H1 (cell line): ENCODE measurements at regions not wholly inside any gene's neighbourhood (a gene's known extent, or its start where the extent isn't known, plus 50 kb on each side); places are given as distances from the start of the nearest gene placed in this dataset.

ENCODE experiments used
- RAD21 ChIP-seq, 2 experiments: IDR thresholded peaks in 1 of 2; conservative IDR thresholded peaks in 1 of 2; 2 replicates each; pipeline ENCODE4 v1.6.1; 2011; ENCODE audit warnings: low read depth in 2 of 2, low read length in 2 of 2, improper control_type of control experiment in 1 of 2, inconsistent platforms in 1 of 2, mild to moderate bottlenecking in 1 of 2, moderate library complexity in 1 of 2
- RFX5 ChIP-seq: IDR thresholded peaks from 2 replicates; pipeline ENCODE4 v1.6.1; 2011; ENCODE audit warnings: low read depth, low read length, improper control_type of control experiment, borderline replicate concordance
- SP4 ChIP-seq: IDR thresholded peaks from 2 replicates; pipeline ENCODE4 v1.6.1; 2012; ENCODE audit warnings: low read length, inconsistent platforms
- TAF7 ChIP-seq: optimal IDR thresholded peaks from 2 replicates; pipeline ENCODE3; 2011; ENCODE audit warnings: low read depth, mild to moderate bottlenecking, inconsistent platforms, low read length, moderate library complexity, borderline replicate concordance
- ZNF274 ChIP-seq: IDR thresholded peaks from 2 replicates; pipeline ENCODE4 v1.7.0; 2012; ENCODE audit warnings: low read length, borderline replicate concordance; ENCODE audit errors: extremely low read depth
- TF ChIP-seq, protein P1 (sequence below): fragments of 300-600 bp; sonication (generic); IDR thresholded peaks from 2 replicates; pipeline ENCODE4 v1.7.1; 2012; ENCODE audit warnings: low read length, moderate library complexity, mild to moderate bottlenecking, inconsistent platforms; ENCODE audit not compliant: insufficient replicate concordance

DNA sequence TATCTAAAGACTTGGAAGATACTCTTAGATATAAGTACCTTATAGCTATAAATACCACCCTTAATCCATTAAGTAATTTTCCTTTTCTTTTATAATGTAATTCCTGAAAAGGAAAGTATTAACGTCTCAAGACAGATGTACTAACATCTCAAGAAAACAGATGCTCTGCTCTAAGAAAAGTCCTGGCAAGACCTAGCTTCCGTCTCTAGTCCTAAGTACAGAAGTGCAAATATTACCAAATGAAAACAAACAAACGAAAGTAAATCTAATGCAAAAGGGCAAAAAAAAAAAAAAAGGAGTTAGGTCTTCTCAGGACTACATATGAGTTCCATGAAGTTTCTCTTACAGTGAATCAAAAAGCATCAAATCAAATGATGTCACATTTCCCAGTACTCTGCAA is 106.8 kb upstream of the PDE10A start (continued):
- TF ChIP-seq, protein P1, sequence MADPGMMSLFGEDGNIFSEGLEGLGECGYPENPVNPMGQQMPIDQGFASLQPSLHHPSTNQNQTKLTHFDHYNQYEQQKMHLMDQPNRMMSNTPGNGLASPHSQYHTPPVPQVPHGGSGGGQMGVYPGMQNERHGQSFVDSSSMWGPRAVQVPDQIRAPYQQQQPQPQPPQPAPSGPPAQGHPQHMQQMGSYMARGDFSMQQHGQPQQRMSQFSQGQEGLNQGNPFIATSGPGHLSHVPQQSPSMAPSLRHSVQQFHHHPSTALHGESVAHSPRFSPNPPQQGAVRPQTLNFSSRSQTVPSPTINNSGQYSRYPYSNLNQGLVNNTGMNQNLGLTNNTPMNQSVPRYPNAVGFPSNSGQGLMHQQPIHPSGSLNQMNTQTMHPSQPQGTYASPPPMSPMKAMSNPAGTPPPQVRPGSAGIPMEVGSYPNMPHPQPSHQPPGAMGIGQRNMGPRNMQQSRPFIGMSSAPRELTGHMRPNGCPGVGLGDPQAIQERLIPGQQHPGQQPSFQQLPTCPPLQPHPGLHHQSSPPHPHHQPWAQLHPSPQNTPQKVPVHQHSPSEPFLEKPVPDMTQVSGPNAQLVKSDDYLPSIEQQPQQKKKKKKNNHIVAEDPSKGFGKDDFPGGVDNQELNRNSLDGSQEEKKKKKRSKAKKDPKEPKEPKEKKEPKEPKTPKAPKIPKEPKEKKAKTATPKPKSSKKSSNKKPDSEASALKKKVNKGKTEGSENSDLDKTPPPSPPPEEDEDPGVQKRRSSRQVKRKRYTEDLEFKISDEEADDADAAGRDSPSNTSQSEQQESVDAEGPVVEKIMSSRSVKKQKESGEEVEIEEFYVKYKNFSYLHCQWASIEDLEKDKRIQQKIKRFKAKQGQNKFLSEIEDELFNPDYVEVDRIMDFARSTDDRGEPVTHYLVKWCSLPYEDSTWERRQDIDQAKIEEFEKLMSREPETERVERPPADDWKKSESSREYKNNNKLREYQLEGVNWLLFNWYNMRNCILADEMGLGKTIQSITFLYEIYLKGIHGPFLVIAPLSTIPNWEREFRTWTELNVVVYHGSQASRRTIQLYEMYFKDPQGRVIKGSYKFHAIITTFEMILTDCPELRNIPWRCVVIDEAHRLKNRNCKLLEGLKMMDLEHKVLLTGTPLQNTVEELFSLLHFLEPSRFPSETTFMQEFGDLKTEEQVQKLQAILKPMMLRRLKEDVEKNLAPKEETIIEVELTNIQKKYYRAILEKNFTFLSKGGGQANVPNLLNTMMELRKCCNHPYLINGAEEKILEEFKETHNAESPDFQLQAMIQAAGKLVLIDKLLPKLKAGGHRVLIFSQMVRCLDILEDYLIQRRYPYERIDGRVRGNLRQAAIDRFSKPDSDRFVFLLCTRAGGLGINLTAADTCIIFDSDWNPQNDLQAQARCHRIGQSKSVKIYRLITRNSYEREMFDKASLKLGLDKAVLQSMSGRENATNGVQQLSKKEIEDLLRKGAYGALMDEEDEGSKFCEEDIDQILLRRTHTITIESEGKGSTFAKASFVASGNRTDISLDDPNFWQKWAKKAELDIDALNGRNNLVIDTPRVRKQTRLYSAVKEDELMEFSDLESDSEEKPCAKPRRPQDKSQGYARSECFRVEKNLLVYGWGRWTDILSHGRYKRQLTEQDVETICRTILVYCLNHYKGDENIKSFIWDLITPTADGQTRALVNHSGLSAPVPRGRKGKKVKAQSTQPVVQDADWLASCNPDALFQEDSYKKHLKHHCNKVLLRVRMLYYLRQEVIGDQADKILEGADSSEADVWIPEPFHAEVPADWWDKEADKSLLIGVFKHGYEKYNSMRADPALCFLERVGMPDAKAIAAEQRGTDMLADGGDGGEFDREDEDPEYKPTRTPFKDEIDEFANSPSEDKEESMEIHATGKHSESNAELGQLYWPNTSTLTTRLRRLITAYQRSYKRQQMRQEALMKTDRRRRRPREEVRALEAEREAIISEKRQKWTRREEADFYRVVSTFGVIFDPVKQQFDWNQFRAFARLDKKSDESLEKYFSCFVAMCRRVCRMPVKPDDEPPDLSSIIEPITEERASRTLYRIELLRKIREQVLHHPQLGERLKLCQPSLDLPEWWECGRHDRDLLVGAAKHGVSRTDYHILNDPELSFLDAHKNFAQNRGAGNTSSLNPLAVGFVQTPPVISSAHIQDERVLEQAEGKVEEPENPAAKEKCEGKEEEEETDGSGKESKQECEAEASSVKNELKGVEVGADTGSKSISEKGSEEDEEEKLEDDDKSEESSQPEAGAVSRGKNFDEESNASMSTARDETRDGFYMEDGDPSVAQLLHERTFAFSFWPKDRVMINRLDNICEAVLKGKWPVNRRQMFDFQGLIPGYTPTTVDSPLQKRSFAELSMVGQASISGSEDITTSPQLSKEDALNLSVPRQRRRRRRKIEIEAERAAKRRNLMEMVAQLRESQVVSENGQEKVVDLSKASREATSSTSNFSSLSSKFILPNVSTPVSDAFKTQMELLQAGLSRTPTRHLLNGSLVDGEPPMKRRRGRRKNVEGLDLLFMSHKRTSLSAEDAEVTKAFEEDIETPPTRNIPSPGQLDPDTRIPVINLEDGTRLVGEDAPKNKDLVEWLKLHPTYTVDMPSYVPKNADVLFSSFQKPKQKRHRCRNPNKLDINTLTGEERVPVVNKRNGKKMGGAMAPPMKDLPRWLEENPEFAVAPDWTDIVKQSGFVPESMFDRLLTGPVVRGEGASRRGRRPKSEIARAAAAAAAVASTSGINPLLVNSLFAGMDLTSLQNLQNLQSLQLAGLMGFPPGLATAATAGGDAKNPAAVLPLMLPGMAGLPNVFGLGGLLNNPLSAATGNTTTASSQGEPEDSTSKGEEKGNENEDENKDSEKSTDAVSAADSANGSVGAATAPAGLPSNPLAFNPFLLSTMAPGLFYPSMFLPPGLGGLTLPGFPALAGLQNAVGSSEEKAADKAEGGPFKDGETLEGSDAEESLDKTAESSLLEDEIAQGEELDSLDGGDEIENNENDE = no peak
- TF ChIP-seq SP4 (no peak), ZNF274 (no peak), TAF7 (no peak), RFX5 (no peak), RAD21 (IDR thresholded peaks at IDR 0.05 in 1 of 2, conservative IDR thresholded peaks at IDR 0.05 in 1 of 2; ENCODE audit: low read depth in 2 of 2, low read length in 2 of 2) (no peak)
